GM20000 (cell line): ENCODE measurements at regions not wholly inside any gene's neighbourhood (a gene's known extent, or its start where the extent isn't known, plus 50 kb on each side); places are given as distances from the start of the nearest gene placed in this dataset.

Source experiments
- DNase-seq: peaks from one replicate; pipeline ENCODE4 v3.0.0; 2012; ENCODE audit warnings: low spot score
- TF ChIP-seq, protein P1 (sequence below): IDR thresholded peaks from 2 replicates; pipeline ENCODE4 v1.5.1; 2012; ENCODE audit warnings: mild to moderate bottlenecking, control low read depth; ENCODE audit errors: extremely low read depth, missing control alignments

GRCh38 chr4:24440765-24441164 is 143.6 kb downstream of the DHX15 start:
- DNase-seq = no peak
- TF ChIP-seq, protein P1, sequence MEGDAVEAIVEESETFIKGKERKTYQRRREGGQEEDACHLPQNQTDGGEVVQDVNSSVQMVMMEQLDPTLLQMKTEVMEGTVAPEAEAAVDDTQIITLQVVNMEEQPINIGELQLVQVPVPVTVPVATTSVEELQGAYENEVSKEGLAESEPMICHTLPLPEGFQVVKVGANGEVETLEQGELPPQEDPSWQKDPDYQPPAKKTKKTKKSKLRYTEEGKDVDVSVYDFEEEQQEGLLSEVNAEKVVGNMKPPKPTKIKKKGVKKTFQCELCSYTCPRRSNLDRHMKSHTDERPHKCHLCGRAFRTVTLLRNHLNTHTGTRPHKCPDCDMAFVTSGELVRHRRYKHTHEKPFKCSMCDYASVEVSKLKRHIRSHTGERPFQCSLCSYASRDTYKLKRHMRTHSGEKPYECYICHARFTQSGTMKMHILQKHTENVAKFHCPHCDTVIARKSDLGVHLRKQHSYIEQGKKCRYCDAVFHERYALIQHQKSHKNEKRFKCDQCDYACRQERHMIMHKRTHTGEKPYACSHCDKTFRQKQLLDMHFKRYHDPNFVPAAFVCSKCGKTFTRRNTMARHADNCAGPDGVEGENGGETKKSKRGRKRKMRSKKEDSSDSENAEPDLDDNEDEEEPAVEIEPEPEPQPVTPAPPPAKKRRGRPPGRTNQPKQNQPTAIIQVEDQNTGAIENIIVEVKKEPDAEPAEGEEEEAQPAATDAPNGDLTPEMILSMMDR = no peak

DNA sequence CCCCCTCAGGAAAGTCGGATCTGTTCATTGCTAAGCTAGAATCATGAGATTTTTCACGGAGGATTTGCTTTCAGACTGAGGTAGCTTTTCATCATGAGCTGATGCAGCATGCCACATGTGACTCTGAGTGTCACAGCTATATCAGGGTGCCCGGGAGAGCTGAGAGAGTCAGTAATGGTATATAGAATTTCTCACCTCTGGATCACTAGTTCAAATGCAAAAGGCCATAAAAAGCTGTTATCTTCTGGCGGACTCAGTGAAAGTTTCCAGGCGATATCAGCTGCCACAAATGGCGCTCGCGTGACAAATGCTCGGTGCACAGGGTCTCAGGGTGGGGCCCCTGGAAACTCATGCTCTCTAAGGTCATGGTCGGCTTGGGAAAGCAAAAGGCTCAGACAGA is 150.1 kb downstream of the DHX15 start:
- TF ChIP-seq, protein P1 = no peak
- DNase-seq = no peak

- TF ChIP-seq, protein P1 = no peak
- DNase-seq = no peak
Measured at GRCh38 chr4:24433515-24434214, 150.7 kb downstream of the DHX15 start.

- TF ChIP-seq, protein P1 = no peak
Measured at GRCh38 chr4:24428850-24429249, 155.5 kb downstream of the DHX15 start.

DNA sequence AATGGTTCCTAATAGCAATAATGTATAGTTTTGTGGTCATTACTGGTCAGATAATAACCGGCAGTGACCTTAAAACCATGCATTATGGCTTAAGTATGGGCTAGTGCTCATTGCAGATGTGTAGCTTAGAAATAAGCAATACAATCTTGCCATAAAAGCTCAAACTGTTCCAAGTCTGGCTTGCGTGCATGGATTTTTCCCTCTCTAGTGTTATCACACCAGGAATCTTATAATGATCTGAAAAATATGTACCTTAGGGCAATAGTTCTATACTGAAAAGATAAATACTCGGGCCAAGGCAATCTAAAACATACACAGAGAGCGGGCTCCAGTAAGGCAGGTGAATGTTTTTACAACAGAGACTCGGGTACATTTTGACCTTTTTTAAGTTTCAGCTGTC is 157.8 kb downstream of the DHX15 start:
- TF ChIP-seq, protein P1 = no peak
- no peak for DNase-seq

More at GRCh38 chr4:24428850-24429249, 155.5 kb downstream of the DHX15 start:
- no peak for DNase-seq

GRCh38 chr4:24425863-24426262 is 158.5 kb downstream of the DHX15 start:
- TF ChIP-seq, protein P1 = no peak

DNA sequence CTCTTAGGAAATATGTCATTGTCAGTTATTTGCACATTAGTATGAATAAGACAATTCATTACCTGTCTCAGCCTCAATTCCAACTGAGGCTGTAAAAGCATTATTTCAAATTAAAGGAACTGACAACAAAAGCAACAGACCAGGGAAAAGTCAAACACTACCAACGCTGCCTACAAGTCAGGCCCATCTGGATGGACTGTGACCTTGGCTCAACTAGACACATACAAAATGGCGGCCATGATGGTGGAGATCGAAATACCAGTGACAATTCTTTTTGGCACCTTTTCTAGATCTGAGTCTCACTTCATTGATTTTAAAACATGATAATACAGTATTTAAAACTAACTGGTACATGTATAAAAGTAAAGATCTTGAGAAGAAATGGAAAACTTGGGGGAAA is 160.7 kb downstream of the DHX15 start:
- DNase-seq = no peak
- TF ChIP-seq, protein P1 = no peak

More at GRCh38 chr4:24425863-24426262, 158.5 kb downstream of the DHX15 start:
- DNase-seq = no peak
